ENCODE measurements at regions not wholly inside any gene's neighbourhood (a gene's known extent, or its start where the extent isn't known, plus 50 kb on each side); places are given as distances from the start of the nearest gene placed in this dataset.

- no peaks in the 10 kb centered on the region for H3K9me2 ChIP-seq (replicated peaks; ENCODE audit: control insufficient read depth, low read length)
- H3K36me3 ChIP-seq (ENCODE audit: control insufficient read depth, low read length) = no peaks in the 10 kb centered on the region
- TF ChIP-seq EZH2phosphoT487 (IDR thresholded peaks at IDR 0.05; ENCODE audit: borderline replicate concordance, low read length) = no peak
- TF ChIP-seq CTCF (IDR thresholded peaks at IDR 0.05; ENCODE audit: low read depth, low read length, poor library complexity, severe bottlenecking) = no peak
- no peaks in the 10 kb centered on the region for H3K79me2 ChIP-seq (ENCODE audit: control insufficient read depth, low read length)
- H3F3A ChIP-seq (ENCODE audit: control insufficient read depth, insufficient read depth) = no peaks in the 10 kb centered on the region
- no peaks in the 10 kb centered on the region for H3K9me3 ChIP-seq (ENCODE audit: control insufficient read depth, insufficient read depth, low read length)
- H3K4me1 ChIP-seq (ENCODE audit: control insufficient read depth, low read length) = no peaks in the 10 kb centered on the region
- H3K27me3 ChIP-seq (ENCODE audit: control insufficient read depth, low read length) = no peaks in the 10 kb centered on the region; the same call in 1 of the 2 replicates
- no peak overlapping the region for H3K27ac ChIP-seq (ENCODE audit: low read depth, low read length)
- no peak overlapping the region for H3K4me2 ChIP-seq (ENCODE audit: low read length)
- H4K20me1 ChIP-seq (ENCODE audit: control insufficient read depth, insufficient read depth, low read depth, low read length) = no peaks in the 10 kb centered on the region
- H3K4me3 ChIP-seq (ENCODE audit: low read length) = no peak overlapping the region
These were observed 70.5 kb upstream of the SPATA13 start for GRCh38 chr13:24090049-24090448.

GRCh38 chr13:24091080-24091479, 69.4 kb upstream of the SPATA13 start:
- H3K79me2 ChIP-seq (ENCODE audit: control insufficient read depth, low read length) = no peaks in the 10 kb centered on the region
- no peak overlapping the region for H3K4me2 ChIP-seq (ENCODE audit: low read length)
- no peaks in the 10 kb centered on the region for H3K4me1 ChIP-seq (ENCODE audit: control insufficient read depth, low read length)
- no peaks in the 10 kb centered on the region for H3K36me3 ChIP-seq (ENCODE audit: control insufficient read depth, low read length)
- no peaks in the 10 kb centered on the region for H3F3A ChIP-seq (ENCODE audit: control insufficient read depth, insufficient read depth)
- H3K9me2 ChIP-seq (replicated peaks; ENCODE audit: control insufficient read depth, low read length) = no peaks in the 10 kb centered on the region
- H3K27me3 ChIP-seq (ENCODE audit: control insufficient read depth, low read length) = no peaks in the 10 kb centered on the region
- no peaks in the 10 kb centered on the region for H3K9me3 ChIP-seq (ENCODE audit: control insufficient read depth, insufficient read depth, low read length)
- no peak overlapping the region for H3K4me3 ChIP-seq (ENCODE audit: low read length)
- TF ChIP-seq CTCF (IDR thresholded peaks at IDR 0.05; ENCODE audit: low read depth, low read length, poor library complexity, severe bottlenecking) (no peak), EZH2phosphoT487 (IDR thresholded peaks at IDR 0.05; ENCODE audit: borderline replicate concordance, low read length) (no peak)
- no peak overlapping the region for H3K27ac ChIP-seq (ENCODE audit: low read depth, low read length)
- H4K20me1 ChIP-seq (ENCODE audit: control insufficient read depth, insufficient read depth, low read depth, low read length) = no peaks in the 10 kb centered on the region

- Histone ChIP-seq H3K4me3 (ENCODE audit: low read length) (no peak overlapping the region), H3K79me2 (ENCODE audit: control insufficient read depth, low read length) (no peaks in the 10 kb centered on the region), H3K27me3 (ENCODE audit: control insufficient read depth, low read length) (no peaks in the 10 kb centered on the region), H3F3A (ENCODE audit: control insufficient read depth, insufficient read depth) (no peaks in the 10 kb centered on the region), H3K27ac (ENCODE audit: low read depth, low read length) (no peak overlapping the region), H3K4me1 (ENCODE audit: control insufficient read depth, low read length) (no peaks in the 10 kb centered on the region), H3K9me2 (replicated peaks; ENCODE audit: control insufficient read depth, low read length) (no peaks in the 10 kb centered on the region), H3K36me3 (ENCODE audit: control insufficient read depth, low read length) (no peaks in the 10 kb centered on the region), H3K9me3 (ENCODE audit: control insufficient read depth, insufficient read depth, low read length) (no peaks in the 10 kb centered on the region), H4K20me1 (ENCODE audit: control insufficient read depth, insufficient read depth, low read depth, low read length) (no peaks in the 10 kb centered on the region), H3K4me2 (ENCODE audit: low read length) (no peak overlapping the region)
- TF ChIP-seq CTCF (IDR thresholded peaks at IDR 0.05; ENCODE audit: low read depth, low read length, poor library complexity, severe bottlenecking) (no peak), EZH2phosphoT487 (IDR thresholded peaks at IDR 0.05; ENCODE audit: borderline replicate concordance, low read length) (no peak)
These were observed 68.4 kb upstream of the SPATA13 start for GRCh38 chr13:24092108-24092507.

GRCh38 chr13:24093047-24093446, 67.5 kb upstream of the SPATA13 start:
- TF ChIP-seq EZH2phosphoT487 (IDR thresholded peaks at IDR 0.05; ENCODE audit: borderline replicate concordance, low read length) (no peak), CTCF (IDR thresholded peaks at IDR 0.05; ENCODE audit: low read depth, low read length, poor library complexity, severe bottlenecking) (no peak)
- H3K4me1 ChIP-seq (ENCODE audit: control insufficient read depth, low read length) = no peaks in the 10 kb centered on the region
- no peaks in the 10 kb centered on the region for H3K9me2 ChIP-seq (replicated peaks; ENCODE audit: control insufficient read depth, low read length)
- no peaks in the 10 kb centered on the region for H3K79me2 ChIP-seq (ENCODE audit: control insufficient read depth, low read length)
- no peak overlapping the region for H3K27ac ChIP-seq (ENCODE audit: low read depth, low read length)
- H3K4me3 ChIP-seq (ENCODE audit: low read length) = no peak overlapping the region
- H3K9me3 ChIP-seq (ENCODE audit: control insufficient read depth, insufficient read depth, low read length) = no peaks in the 10 kb centered on the region
- H3K4me2 ChIP-seq (ENCODE audit: low read length) = no peak overlapping the region
- no peaks in the 10 kb centered on the region for H3K36me3 ChIP-seq (ENCODE audit: control insufficient read depth, low read length)
- no peaks in the 10 kb centered on the region for H3K27me3 ChIP-seq (ENCODE audit: control insufficient read depth, low read length)
- no peaks in the 10 kb centered on the region for H4K20me1 ChIP-seq (ENCODE audit: control insufficient read depth, insufficient read depth, low read depth, low read length)
- no peaks in the 10 kb centered on the region for H3F3A ChIP-seq (ENCODE audit: control insufficient read depth, insufficient read depth)
